ENCODE measurements at regions not wholly inside any gene's neighbourhood (a gene's known extent, or its start where the extent isn't known, plus 50 kb on each side); places are given as distances from the start of the nearest gene placed in this dataset.

DNA sequence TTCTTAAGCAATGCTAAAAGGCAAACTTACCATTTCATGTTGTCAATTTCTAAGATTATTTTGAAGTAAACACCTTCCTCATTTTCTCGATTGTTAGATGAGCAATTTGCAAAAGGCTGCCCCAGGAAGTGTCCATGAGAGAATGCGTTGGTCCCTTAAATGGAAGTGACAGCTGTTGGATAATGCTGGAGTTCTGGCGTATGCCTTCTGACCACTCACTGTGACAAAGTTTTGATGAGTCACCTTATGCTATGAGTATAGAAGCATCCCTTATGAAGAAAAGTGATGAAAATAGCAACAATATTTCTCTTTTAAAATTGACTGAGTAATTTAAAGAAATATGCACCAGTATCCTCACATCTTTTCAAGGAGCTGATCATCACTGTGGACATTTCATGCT lies 1497.5 kb downstream of the DPP10 start:
- TF ChIP-seq, protein P1, sequence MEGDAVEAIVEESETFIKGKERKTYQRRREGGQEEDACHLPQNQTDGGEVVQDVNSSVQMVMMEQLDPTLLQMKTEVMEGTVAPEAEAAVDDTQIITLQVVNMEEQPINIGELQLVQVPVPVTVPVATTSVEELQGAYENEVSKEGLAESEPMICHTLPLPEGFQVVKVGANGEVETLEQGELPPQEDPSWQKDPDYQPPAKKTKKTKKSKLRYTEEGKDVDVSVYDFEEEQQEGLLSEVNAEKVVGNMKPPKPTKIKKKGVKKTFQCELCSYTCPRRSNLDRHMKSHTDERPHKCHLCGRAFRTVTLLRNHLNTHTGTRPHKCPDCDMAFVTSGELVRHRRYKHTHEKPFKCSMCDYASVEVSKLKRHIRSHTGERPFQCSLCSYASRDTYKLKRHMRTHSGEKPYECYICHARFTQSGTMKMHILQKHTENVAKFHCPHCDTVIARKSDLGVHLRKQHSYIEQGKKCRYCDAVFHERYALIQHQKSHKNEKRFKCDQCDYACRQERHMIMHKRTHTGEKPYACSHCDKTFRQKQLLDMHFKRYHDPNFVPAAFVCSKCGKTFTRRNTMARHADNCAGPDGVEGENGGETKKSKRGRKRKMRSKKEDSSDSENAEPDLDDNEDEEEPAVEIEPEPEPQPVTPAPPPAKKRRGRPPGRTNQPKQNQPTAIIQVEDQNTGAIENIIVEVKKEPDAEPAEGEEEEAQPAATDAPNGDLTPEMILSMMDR (IDR thresholded peaks at IDR 0.05) = no peak
- TF ChIP-seq TCF7L2 (IDR thresholded peaks at IDR 0.05; ENCODE audit: low read depth, low read length) = no peak
- no peak for TF ChIP-seq POLR2AphosphoS5 (IDR thresholded peaks at IDR 0.05; ENCODE audit: low read depth, low read length)
- TF ChIP-seq SIN3A (IDR thresholded peaks at IDR 0.05; ENCODE audit: borderline replicate concordance, insufficient read depth, low read depth, low read length) = no peak
- TF ChIP-seq, protein P2, sequence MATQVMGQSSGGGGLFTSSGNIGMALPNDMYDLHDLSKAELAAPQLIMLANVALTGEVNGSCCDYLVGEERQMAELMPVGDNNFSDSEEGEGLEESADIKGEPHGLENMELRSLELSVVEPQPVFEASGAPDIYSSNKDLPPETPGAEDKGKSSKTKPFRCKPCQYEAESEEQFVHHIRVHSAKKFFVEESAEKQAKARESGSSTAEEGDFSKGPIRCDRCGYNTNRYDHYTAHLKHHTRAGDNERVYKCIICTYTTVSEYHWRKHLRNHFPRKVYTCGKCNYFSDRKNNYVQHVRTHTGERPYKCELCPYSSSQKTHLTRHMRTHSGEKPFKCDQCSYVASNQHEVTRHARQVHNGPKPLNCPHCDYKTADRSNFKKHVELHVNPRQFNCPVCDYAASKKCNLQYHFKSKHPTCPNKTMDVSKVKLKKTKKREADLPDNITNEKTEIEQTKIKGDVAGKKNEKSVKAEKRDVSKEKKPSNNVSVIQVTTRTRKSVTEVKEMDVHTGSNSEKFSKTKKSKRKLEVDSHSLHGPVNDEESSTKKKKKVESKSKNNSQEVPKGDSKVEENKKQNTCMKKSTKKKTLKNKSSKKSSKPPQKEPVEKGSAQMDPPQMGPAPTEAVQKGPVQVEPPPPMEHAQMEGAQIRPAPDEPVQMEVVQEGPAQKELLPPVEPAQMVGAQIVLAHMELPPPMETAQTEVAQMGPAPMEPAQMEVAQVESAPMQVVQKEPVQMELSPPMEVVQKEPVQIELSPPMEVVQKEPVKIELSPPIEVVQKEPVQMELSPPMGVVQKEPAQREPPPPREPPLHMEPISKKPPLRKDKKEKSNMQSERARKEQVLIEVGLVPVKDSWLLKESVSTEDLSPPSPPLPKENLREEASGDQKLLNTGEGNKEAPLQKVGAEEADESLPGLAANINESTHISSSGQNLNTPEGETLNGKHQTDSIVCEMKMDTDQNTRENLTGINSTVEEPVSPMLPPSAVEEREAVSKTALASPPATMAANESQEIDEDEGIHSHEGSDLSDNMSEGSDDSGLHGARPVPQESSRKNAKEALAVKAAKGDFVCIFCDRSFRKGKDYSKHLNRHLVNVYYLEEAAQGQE (IDR thresholded peaks at IDR 0.05; ENCODE audit: insufficient read depth in 1 of 2, low read depth in 2 of 2, low read length in 1 of 2) = no peak

GRCh38 chr2:115942800-115943199 lies 1500.4 kb downstream of the DPP10 start:
- Histone ChIP-seq H3K27me3 (ENCODE audit: control insufficient read depth, insufficient read depth, low read length) (no peaks in the 10 kb centered on the region), H3K9me3 (ENCODE audit: control insufficient read depth, insufficient read depth, low read depth, low read length) (no peaks in the 10 kb centered on the region), H3K36me3 (ENCODE audit: control insufficient read depth, insufficient read depth, low read length) (no peaks in the 10 kb centered on the region), H3K4me1 (ENCODE audit: control insufficient read depth, insufficient read depth, low read length) (no peaks in the 10 kb centered on the region), H3K4me3 (ENCODE audit: low read depth in 2 of 2, low read length in 2 of 2) (no peak overlapping the region), H3K27ac (ENCODE audit: low read length) (no peak overlapping the region)
- no peak for ATAC-seq
- CTCF ChIA-PET = no interaction called here
- BruUV-seq (replicated peaks) = no TSS peak
- intact Hi-C loops (cut with micrococcal nuclease; ENCODE audit: unreplicated experiment) (no loop called here), in situ Hi-C loops (cut with HindIII; ENCODE audit: low pct_unique_long_range_greater_than_20kb, low sequenced_read_pairs) (no loop called here)
- POLR2A ChIA-PET = no interaction called here
- TF ChIP-seq POLR2AphosphoS5 (IDR thresholded peaks at IDR 0.05; ENCODE audit: low read depth, low read length) (no peak), TCF7L2 (IDR thresholded peaks at IDR 0.05; ENCODE audit: low read depth, low read length) (no peak), SIN3A (IDR thresholded peaks at IDR 0.05; ENCODE audit: borderline replicate concordance, insufficient read depth, low read depth, low read length) (no peak)
- TF ChIP-seq, protein P2 (IDR thresholded peaks at IDR 0.05; ENCODE audit: insufficient read depth in 1 of 2, low read depth in 2 of 2, low read length in 1 of 2) = no peak
- TF ChIP-seq, protein P1 (IDR thresholded peaks at IDR 0.05) = no peak
- no peak for DNase-seq (ENCODE audit: low read depth, low spot score)

More for the DNA sequence above, 1497.5 kb downstream of the DPP10 start:
- Histone ChIP-seq H3K27ac (ENCODE audit: low read length) (no peak overlapping the region), H3K9me3 (ENCODE audit: control insufficient read depth, insufficient read depth, low read depth, low read length) (no peaks in the 10 kb centered on the region), H3K36me3 (ENCODE audit: control insufficient read depth, insufficient read depth, low read length) (no peaks in the 10 kb centered on the region), H3K4me3 (ENCODE audit: low read depth in 2 of 2, low read length in 2 of 2) (no peak overlapping the region), H3K4me1 (ENCODE audit: control insufficient read depth, insufficient read depth, low read length) (no peaks in the 10 kb centered on the region), H3K27me3 (ENCODE audit: control insufficient read depth, insufficient read depth, low read length) (no peaks in the 10 kb centered on the region)
- CTCF ChIA-PET = no interaction called here
- intact Hi-C loops (cut with micrococcal nuclease; ENCODE audit: unreplicated experiment) (no loop called here), in situ Hi-C loops (cut with HindIII; ENCODE audit: low pct_unique_long_range_greater_than_20kb, low sequenced_read_pairs) (no loop called here)
- ATAC-seq (no peak), DNase-seq (ENCODE audit: low read depth, low spot score) (no peak)
- BruUV-seq (replicated peaks) = no TSS peak
- POLR2A ChIA-PET = no interaction called here
